ENCODE measurements at regions not wholly inside any gene's neighbourhood (a gene's known extent, or its start where the extent isn't known, plus 50 kb on each side); places are given as distances from the start of the nearest gene placed in this dataset.
"Not testable (repeated sequence)": the region's sequence is repeated elsewhere in the genome, so short reads cannot be mapped to it uniquely, and the experiment has no call there.

GRCh38 chr21:15614766-15615165, 115.0 kb upstream of the USP25 start:
- no peak for DNase-seq (ENCODE audit: low spot score)

- no peak for DNase-seq (ENCODE audit: low spot score)
Observed at GRCh38 chr21:15616864-15617574, 112.8 kb upstream of the USP25 start.

GRCh38 chr21:15617964-15618363, 111.8 kb upstream of the USP25 start:
- DNase-seq (ENCODE audit: low spot score): no peak

GRCh38 chr21:15620892-15621291, 108.9 kb upstream of the USP25 start:
- no peak for DNase-seq (ENCODE audit: low spot score)

- DNase-seq (ENCODE audit: low spot score): no peak
Observed at GRCh38 chr21:15624646-15625045, 105.1 kb upstream of the USP25 start.

GRCh38 chr21:15625363-15625762, 104.4 kb upstream of the USP25 start:
- DNase-seq (ENCODE audit: low spot score): no peak

GRCh38 chr21:15626031-15626430, 103.8 kb upstream of the USP25 start:
- DNase-seq (ENCODE audit: low spot score): no peak

- no peak for DNase-seq (ENCODE audit: low spot score)
Observed at GRCh38 chr21:15627011-15627410, 102.8 kb upstream of the USP25 start.

GRCh38 chr21:15627823-15628222, 102.0 kb upstream of the USP25 start:
- DNase-seq (ENCODE audit: low spot score): no peak

- no peak for DNase-seq (ENCODE audit: low spot score)
Observed at GRCh38 chr21:15631342-15631741, 98.4 kb upstream of the USP25 start.

GRCh38 chr21:15634541-15634940, 95.2 kb upstream of the USP25 start:
- not testable (repeated sequence) for DNase-seq (ENCODE audit: low spot score)

- DNase-seq (ENCODE audit: low spot score): no peak
Observed at GRCh38 chr21:15638856-15639549, 90.8 kb upstream of the USP25 start.

GRCh38 chr21:15640113-15640512, 89.7 kb upstream of the USP25 start:
- DNase-seq (ENCODE audit: low spot score): not testable (repeated sequence)

GRCh38 chr21:15644489-15644888, 85.3 kb upstream of the USP25 start:
- no peak for DNase-seq (ENCODE audit: low spot score)

- DNase-seq (ENCODE audit: low spot score): no peak
Observed at GRCh38 chr21:15645830-15646229, 84.0 kb upstream of the USP25 start.

GRCh38 chr21:15650735-15651134, 79.0 kb upstream of the USP25 start:
- no peak for DNase-seq (ENCODE audit: low spot score)

- DNase-seq (ENCODE audit: low spot score): no peak
Observed at GRCh38 chr21:15651172-15651571, 78.6 kb upstream of the USP25 start.

- DNase-seq (ENCODE audit: low spot score): no peak
Observed at GRCh38 chr21:15653710-15654109, 76.1 kb upstream of the USP25 start.

GRCh38 chr21:15654171-15654570, 75.6 kb upstream of the USP25 start:
- no peak for DNase-seq (ENCODE audit: low spot score)

GRCh38 chr21:15659753-15660422, 69.9 kb upstream of the USP25 start:
- no peak for DNase-seq (ENCODE audit: low spot score)

- DNase-seq (ENCODE audit: low spot score): no peak
Observed at GRCh38 chr21:15660423-15660804, 69.4 kb upstream of the USP25 start.

GRCh38 chr21:15667010-15667409, 62.8 kb upstream of the USP25 start:
- DNase-seq (ENCODE audit: low spot score): no peak

GRCh38 chr21:15667819-15668218, 62.0 kb upstream of the USP25 start:
- DNase-seq (ENCODE audit: low spot score): no peak

Measured in CD4-positive, alpha-beta T cell treated with Interleukin-6 at 100 ng/mL for 8 hours (primary cell).